ENCODE measurements at regions not wholly inside any gene's neighbourhood (a gene's known extent, or its start where the extent isn't known, plus 50 kb on each side); places are given as distances from the start of the nearest gene placed in this dataset.
"Not testable (repeated sequence)": the region's sequence is repeated elsewhere in the genome, so short reads cannot be mapped to it uniquely, and the experiment has no call there.

DNA sequence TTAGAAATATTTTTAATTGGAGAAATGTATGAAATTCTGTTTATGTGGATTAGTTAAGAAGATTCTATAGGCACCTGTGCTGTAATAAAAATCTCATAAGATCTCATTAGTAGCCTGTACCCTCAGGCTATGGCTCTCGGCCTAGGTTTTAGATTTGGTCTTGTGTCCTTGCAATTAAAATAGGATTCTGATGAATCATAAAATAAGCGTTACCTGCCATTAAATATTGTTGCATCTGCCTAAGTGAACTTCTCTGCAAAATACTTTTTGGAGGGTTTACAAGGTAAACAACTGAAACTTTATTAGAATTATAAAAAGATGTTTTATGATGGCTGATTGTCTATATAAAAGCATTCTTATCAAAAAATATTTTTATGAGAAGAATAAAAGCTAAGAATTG is 804.1 kb upstream of the ANO3 start:
- DNase-seq: no peak

DNA sequence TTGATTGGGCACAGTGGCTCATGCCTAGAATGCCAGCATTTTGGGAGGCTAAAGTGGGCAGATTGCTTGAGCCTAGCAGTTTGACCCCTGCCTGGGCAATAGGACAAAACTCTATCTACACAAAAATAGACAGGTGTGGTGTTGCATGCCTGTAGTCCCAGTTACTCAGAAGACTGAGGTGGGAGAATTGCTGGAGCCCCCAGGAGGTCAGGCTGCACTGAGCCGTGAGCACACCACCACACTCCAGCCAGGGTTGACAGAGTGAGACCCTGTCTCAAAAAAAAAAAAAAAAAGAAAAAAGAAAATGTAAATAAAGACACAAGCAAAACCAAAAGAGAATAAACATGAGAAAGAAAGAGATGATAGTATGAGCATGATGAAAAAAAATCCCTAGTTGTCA is 802.4 kb upstream of the ANO3 start:
- DNase-seq: no peak

DNA sequence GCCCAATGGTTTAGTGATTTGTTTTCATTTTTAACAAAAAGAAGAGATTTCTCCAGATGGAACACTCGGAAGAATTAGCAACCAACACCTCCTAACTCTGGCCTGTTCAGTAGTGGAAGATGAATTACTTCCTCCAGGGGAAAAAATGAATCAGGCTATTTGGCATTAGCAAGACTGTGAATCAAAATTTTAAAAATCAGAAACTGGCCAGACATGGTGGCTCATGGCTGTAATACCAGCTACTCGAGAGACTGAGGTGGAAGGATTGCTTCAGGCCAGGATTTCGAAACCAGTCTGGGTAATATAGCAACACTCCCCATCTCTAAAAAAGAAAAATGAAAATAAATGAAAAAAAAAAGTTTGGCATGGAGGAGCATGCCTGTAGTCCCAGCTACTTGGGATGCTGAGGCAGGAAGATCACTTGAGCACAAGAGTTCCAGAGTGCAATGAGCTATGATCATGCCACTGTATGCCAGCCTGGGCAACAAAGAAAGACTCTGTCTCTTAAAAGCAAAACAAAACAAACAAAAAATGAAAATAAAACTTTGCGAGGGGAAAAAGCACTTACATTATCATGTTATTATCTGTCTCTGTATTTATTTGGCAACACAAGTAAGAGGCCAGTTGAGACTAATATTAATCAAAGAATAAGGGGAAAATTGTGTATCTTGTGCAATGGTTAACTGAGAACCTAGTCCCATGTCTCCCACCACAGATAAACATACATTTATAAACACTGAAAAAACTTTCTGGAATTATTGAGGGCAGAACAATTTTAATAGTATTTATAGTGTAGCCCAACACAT is 796.3 kb upstream of the ANO3 start:
- no peak for DNase-seq

DNA sequence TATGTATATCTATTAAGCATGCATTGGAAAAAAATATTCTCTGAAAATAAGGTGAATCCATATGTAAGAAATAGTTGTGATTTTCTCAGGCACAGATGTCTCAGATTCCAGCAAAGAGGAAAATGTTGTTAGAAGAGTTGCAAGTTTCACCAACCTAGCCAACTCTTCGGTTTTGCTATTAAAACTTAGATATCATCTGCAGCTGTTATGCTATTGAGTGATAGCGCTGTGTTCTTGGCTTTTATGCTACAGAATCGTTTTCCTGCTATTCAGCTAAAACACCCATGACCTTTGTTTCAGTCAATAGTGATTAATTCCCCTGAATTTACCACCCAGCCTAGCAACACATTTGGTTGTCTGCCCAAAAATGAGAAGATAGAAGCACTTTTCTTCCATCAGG is 795.6 kb upstream of the ANO3 start:
- DNase-seq: no peak

DNA sequence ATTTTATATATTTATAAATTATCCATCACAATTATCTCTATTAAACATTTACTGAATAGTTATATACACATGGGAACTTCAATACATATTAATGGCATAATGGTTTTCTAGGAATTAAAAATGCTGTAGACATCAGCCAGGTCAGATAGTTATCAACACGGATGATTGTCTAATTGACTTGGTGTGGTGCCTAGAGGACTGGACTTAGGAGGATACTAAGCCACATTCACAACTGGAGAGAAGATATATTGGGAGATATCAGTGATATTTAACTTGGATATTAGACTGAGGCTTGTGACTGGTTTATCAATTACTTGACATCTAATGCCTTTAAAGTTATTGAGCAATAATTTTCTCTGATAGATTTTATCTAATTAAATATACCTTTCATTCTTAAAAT is 794.5 kb upstream of the ANO3 start:
- DNase-seq: no peak

DNA sequence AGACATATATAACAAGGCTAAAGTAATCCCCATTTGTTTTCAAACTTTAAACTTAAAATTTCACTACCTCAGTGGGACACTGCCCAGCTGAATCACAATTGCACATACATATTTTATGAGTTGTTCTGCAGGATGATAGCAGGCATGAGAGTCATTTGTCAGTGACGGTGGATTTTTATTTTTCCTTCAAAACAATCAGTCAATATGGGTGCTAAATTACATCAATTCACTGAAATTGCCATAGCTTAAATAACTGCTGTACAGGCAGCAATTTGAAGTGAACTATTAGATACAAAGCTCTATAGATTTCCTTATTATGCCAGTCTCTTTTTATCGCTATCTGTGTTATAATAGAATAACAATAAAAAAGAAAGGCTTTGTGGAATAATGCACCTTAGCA is 784.6 kb upstream of the ANO3 start:
- no peak for DNase-seq

DNA sequence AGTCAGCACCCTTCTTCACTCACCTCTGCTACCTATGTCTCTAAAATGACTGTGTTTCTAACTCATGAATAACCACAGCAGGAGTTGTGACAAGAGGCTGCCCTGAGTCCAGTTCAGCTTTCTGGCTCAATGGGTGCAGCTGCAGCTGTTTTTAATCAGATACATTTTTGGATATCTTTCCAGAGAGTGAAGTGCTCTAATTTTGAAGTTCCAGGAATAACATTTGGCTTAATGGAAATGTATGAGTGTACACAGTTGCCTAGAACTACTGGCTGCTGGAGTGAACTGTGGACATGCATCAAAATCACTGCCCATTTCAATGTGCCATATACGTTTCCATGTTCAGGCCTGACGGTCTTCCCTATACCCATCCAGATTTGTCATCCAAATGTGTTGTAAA is 769.5 kb upstream of the ANO3 start:
- DNase-seq: no peak

DNA sequence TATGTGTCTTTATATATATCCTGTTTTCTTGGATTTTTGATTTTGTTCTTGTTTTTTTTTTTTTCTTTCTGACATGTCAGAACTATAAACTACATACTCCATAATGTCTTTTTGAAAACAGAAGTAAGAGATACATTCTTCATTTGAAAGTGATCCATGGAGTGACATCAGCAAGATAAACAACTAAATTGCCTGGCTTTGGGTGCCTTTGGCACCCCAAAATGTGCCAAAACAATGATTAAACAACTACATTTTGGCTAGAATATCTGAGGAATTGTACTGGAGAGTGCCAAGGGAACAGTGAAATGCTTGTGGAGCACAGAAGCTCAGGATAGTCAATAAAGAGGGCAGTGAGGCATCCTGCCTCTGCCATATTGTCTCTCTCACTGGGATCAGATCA is 766.1 kb upstream of the ANO3 start:
- DNase-seq: no peak

DNA sequence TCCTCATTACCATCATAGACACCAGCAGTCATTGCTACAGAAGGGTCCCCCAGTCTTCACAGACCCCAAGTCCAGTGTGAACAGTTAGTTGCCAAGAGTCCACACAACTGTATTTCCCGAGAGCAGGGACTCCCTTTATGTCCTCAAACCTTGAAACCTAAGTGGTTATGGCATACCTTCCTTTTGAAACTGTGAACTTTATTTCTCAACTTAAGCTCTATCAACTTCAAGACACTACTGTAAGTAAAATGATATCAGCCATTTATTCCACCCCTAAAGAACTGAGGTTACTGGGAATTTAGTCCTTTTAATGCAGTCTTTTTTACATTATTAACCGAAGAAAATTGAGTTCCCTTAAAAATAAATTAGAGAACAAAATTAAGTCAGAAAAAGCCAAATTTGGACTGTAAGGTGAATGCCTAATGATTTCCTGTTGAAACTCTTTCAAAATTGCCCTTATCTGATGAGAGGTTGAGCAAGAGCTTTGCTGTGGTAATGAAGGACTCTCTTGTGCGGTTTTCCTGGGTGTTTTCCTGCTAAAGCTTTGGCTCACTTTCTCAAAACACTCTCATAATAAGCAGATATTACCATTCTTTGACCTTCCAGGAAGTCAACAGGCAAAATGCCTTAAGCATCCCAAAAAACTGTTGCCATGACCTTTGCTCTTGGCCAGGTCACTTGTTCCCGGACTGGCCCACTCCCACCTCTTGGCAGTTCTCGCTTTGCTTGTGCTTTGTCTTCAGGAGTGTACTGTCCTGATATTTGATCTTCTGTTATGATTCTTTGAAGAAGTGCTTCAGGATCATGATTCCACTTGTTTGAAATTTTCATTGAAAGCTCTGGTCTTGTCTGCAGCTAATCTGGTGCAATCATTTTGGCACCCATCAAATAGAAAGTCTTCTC is 765.4 kb upstream of the ANO3 start:
- DNase-seq: no peak

DNA sequence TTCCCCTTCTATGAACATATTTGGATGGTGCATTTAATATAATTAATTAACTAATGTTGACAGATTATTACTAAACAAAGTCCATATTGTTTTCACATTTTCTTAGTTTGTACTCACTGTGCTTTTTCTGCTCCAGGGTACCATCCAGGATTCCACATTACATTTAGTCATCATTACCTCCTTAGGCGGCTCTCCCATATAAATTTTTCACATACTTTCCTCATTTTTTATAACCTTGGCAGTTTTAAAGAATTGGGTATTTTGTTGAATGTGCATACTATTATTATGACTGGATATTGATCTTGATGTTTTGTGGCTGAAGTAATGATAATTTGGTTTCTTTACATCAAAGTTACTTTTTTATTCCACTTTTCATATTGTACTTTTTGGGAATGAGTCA is 755.6 kb upstream of the ANO3 start:
- no peak for DNase-seq

DNA sequence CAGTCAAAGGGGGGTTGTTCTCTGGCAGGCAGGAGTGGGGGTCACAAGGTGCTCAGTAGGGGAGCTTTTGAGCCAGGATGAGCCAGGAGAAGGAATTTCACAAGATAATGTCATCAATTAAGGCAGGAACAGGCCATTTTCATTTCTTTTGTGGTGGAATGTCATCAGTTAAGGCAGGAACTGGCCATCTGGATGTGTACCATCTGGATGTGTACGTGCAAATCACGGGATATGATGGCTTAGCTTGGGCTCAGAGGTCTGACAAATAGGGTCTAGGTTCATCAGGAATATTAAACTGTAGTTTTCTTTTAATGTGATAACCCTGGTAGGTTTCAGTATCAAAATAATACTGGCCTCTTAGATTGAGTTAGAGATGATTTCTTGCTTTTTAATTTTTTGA is 752.4 kb upstream of the ANO3 start:
- not testable (repeated sequence) for DNase-seq

DNA sequence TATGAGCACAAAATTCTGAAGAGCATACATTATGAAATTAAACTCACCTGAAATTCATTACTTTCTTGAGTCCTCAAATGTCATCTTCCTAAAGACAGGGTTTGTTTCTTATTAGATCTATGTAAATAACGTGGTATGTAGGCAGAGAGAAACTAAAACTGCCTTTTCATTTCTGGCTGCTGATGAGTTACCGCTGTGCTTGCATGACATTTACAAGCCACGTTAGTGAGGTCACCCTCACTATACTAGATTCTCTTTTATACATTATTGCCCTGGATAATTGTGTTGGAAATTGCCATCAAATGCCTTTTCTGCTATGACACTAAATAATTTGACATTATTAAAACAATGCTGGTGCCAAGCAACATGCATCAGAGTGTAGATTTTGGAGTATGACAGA is 748.3 kb upstream of the ANO3 start:
- no peak for DNase-seq

DNA sequence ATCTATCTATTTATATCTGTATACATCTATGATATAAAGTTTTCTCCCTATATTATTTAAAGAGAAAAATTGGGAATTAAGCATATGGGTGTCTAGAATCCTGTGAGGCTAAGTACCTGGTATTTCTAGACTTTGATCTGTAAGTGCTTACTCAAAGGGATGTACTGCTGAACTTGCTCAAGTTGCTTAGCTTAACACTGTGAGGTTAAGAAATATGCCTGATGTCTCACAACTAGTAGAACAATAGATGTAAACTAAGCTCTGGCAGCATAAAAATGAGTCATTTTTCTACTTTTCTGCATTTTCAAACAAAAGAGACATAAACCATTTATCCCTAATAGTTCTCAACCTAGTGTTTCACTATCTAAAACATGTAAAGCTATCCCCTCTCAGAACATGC is 744.4 kb upstream of the ANO3 start:
- DNase-seq: no peak

DNA sequence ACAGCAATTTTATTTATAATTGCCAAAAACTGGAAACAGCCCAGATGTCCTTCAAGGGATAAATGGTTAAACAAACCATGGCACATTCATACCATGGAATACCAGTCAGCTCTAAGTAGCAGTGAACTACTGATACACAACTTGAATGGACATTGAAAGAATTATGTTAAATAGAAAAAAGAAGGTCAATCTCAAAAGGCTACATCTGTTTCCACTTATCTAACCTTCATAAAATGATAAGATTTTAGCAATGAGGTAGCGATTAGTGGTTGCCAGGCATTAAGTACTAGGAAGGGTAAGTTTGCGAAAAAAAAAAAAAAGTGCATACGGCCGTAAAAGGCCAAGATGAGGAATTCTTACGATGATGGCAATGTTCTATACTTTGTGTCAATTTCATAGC is 738.7 kb upstream of the ANO3 start:
- DNase-seq: no peak

DNA sequence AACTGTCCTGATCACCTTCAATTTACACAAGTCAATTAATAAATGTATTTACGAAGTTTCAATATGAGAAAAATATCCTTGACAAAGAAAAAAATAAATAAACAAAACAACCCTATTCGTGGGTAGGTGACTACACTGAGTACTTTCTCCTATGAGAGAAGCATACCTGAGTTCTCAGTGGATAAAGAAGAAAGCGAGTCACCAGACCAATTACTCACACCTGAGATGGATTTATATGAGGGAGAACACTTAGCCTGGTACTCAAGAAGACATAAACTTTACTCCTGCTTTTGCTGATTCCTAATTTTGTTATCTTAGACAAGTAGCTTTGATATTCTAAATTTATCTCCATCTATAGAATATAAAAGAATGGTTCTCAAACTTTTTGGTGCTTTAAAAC is 735.2 kb upstream of the ANO3 start:
- no peak for DNase-seq

DNA sequence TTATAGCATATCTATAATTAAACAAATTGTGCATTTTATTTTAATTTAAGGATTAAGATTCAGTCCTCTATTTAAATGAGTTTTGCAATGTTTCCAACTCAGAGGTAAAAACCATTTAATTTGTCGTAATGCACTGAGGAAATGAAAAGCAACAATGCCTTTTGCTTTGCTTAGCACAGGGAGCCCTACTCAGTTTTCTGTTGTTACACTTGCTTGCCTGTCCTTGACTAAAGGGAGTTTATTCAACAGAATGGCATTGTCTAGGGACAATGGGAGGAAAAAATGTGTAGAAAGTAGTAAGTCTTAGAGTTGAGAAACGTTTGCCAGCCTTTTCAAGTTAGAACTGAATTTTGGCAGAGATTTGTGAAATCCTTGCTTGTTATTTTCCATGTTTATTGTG is 734.2 kb upstream of the ANO3 start:
- DNase-seq: no peak

DNA sequence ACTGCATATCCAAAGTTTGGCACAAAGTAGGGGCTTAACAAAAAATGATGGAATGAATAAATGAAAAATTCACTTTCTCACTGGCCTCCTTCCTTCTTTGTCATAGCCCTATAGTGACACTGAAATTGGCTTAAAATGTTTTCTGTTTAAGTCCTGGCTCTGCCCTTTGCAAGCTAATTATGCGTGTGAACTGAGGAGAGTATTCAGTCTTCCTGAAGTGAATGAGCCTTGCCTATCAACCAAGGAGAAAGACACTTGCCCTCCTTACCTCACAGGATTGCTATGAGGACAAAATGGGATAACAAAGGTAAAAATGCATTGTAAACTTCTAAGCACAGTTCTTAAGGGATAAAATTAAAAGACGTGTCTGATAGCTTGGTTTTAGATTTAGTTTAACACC is 729.8 kb upstream of the ANO3 start:
- no peak for DNase-seq

DNA sequence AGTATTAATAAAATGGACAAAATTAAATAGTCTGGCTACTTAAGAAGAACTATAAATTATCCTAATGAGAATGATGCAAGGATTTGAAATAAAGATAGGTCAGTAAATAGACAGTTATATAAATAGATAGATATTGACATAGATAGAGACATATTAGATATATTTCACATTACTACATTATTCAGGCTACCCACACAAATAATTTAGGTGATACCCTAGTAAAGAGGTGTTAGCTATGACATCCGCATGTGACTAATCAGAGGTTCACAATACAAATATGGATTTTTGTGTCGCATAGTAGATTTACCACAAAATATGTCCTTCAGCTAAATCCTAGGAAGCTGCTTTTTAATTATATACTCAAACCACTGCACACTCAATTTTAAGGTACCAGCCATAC is 729.0 kb upstream of the ANO3 start:
- no peak for DNase-seq

DNA sequence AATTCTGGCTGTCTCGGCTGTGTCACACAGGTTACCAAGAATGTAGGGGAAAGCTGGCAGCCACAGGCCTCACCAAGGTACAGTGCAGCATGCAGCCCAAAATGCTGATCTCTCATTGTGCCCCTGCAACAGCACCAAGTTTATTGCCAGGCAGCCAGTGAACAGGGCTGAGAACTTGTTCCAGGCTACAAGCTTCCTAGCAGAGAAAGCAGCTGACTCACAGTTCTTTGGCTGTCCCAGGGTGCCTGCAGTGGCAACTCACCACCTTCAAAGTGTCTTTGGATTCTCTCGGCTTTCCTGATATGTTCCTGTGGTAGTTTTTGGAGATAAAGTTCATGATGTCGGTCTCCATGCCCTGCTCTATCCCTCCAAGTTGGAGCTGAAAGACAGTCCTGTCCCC is 719.1 kb upstream of the ANO3 start:
- no peak for DNase-seq

DNA sequence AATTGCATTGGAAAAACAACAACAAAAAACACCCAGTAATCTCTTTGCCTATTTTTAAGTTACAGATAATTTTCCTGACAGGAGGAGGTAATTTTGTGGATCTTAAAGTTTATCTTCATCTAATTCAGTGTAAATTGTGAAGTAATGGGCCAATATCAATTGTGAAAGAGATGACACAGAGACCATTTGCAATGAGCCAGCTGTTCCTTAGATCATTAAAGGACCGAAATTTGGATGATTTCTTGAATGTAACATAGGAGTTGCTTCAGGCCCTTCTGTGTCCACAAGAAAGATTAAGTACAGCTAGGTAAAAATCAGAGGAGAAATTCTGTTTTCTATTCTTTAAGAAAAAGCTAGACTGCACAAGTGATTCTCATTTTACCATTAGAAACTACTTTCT is 718.5 kb upstream of the ANO3 start:
- no peak for DNase-seq

DNA sequence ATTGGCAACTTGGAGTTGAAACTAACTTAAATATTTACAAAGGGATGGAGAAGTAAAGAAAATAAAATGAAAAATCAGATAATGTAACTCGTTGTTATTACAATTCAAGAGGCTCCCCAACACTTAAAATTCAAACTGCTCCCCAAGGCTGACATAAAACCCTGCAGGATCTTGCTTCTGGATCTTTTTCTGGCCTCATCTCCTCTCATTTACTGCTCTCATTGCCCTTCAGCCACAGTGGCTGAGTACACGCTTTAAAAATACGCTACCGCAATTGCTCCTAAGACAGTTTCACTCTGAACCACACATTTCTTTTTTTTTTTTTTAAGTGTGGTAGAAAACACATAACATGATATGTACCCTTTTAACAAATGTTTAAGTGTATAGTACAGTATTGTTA is 718.1 kb upstream of the ANO3 start:
- DNase-seq: no peak

DNA sequence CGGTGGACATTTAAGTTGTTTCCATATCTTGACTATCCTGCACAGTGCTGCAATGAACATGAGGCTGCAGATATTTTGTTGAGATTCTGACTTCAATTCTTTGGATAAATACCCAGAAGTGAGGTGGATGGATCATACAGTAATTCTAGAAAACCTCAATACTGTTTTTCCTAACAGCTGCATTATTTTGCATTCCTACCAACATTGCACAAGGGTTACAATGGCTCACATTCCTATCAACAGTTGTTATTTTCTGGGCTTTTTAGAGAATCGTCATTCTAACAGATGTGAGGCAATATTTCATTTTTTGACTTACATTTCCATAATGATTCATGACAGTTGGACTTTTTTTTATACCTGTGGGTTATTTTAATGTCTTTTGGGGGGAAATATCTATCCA is 716.9 kb upstream of the ANO3 start:
- no peak for DNase-seq

DNA sequence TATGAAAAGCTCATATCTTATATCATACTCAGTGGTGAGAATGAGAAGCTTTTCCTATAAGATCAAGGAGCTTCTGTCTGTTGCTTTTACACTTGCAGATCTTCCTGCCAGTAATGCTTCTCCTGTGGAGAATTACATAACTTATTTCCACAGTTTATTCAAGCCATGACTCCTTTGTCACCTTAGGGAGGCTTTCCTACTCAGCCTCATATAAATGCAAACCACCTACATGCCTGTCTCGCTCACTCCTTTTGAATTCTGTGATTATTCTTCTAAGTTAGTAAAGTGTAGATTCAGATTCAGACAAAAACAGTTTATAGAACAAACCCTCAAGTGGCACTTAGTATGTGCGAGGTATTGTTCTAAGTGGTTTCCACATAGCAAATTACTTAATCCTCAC is 716.1 kb upstream of the ANO3 start:
- DNase-seq: no peak

DNA sequence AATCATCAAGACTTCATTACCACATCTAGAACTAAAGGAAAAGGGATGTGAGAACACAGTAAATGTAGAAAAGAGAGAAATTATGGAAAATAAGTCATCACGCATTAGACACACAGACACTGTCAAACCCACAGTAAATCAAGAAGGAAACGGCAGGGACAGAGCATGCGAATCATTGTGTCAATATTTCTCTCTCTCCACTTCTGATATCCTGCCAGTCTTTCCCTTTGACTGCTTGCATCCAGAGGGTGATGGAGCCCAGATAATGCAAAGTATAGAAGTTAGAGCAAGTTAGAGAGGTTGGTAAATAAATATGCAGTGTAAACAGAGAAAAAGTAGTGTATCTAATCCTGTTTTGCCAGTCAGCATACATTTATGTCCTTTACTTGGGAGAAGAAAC is 706.8 kb upstream of the ANO3 start:
- no peak for DNase-seq

DNA sequence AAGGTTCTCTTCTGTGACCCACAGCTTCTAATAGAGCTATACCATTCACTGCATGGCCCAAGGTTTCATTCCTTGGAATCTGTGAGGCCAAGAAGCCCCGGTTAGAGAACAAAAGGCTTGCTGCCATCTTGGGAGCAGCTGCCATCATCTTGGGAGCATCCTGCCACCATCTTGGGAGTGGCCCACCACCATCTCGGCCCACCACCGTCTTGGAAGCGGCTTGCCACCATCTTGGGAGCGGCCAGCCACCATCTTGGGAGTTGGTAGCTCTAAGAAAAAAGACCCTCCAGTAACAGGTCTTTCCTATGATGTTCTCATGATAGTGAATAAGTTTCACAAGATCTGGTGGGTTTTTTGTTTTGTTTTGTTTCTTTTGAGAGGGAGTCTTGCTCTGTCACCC is 703.9 kb upstream of the ANO3 start:
- DNase-seq: no peak
